ENCODE measurements at regions not wholly inside any gene's neighbourhood (a gene's known extent, or its start where the extent isn't known, plus 50 kb on each side); places are given as distances from the start of the nearest gene placed in this dataset.

DNA sequence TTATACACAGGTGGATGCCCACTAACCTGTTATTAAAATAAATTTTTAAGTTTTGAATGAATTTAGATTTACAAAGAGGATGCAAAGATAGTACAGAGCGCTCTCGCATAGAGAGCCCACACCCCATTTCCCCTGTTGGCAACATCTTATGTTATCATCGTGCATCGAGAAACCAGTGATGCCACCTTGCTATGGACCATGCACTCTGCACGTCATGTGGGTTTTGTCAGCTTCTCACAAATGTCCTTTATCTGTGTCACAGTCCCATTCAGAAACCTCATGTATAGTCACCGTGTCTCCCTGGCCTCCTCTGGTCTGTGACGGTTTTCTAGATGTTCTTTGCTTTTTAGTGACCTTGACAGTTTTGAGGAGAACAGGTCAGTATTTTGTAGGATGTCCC, 60.0 kb downstream of the ING1 start:
- no peak overlapping the region for H3K9ac ChIP-seq (ENCODE audit: low read depth in 1 of 2, low read length in 2 of 2)
- no peaks in the 10 kb centered on the region for H3K4me1 ChIP-seq (ENCODE audit: control insufficient read depth in 2 of 2, insufficient read depth in 2 of 2, low read length in 2 of 2)
- no peaks in the 10 kb centered on the region for H3K27me3 ChIP-seq (ENCODE audit: control insufficient read depth in 2 of 2, insufficient read depth in 2 of 2, low read length in 2 of 2)
- H3K4me3 ChIP-seq (ENCODE audit: low read length in 2 of 2): no peak overlapping the region
- no peaks in the 10 kb centered on the region for H3K36me3 ChIP-seq (ENCODE audit: control insufficient read depth in 2 of 2, insufficient read depth in 2 of 2, low read length in 2 of 2)
- no peaks in the 10 kb centered on the region for H3K9me3 ChIP-seq (ENCODE audit: control insufficient read depth in 2 of 2, low read length in 2 of 2)
- no peak overlapping the region for H3K27ac ChIP-seq (ENCODE audit: low read depth in 2 of 2, low read length in 2 of 2)

DNA sequence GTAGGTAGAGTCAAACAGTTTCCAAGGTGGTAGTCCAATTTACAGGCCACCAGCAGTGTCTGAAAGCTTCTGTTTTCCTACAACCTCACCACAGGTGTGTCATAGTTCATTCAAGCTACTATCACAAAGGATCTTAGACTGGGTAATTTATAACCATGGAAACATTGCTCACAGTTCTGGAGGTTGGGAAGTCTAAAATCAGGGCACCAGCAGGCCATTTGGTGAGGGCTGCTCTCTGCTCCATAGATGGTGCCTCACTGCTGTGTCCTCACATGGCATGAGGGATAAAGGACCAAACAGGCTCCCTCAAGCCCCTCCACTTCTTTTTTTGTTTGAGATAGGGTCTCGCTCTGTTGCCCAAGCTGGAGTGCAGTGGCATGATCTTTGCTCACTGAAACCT, 60.6 kb downstream of the ING1 start:
- no peak overlapping the region for H3K27ac ChIP-seq (ENCODE audit: low read depth in 2 of 2, low read length in 2 of 2)
- H3K9ac ChIP-seq (ENCODE audit: low read depth in 1 of 2, low read length in 2 of 2): no peak overlapping the region
- H3K36me3 ChIP-seq (ENCODE audit: control insufficient read depth in 2 of 2, insufficient read depth in 2 of 2, low read length in 2 of 2): no peaks in the 10 kb centered on the region
- no peaks in the 10 kb centered on the region for H3K9me3 ChIP-seq (ENCODE audit: control insufficient read depth in 2 of 2, low read length in 2 of 2)
- no peaks in the 10 kb centered on the region for H3K27me3 ChIP-seq (ENCODE audit: control insufficient read depth in 2 of 2, insufficient read depth in 2 of 2, low read length in 2 of 2)
- no peaks in the 10 kb centered on the region for H3K4me1 ChIP-seq (ENCODE audit: control insufficient read depth in 2 of 2, insufficient read depth in 2 of 2, low read length in 2 of 2)
- H3K4me3 ChIP-seq (ENCODE audit: low read length in 2 of 2): no peak overlapping the region

DNA sequence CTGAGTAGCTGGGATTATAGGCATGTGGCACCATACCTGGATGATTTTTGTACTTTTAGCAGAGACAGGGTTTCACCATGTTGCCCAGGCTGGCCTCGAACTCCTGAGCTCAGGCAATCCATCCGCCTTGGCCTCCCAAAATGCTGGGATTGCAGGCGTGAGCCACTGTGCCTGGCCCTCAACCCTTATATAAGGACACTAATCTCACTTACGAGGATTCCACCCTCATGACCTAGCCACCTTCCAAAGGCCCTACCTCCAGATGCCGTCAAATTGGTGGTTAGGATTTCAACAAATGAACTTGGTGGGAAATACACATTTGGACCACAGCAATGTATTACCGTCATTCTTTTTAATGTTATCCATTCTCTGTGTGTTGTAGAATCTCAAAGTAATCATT, 61.0 kb downstream of the ING1 start:
- H3K9ac ChIP-seq (ENCODE audit: low read depth in 1 of 2, low read length in 2 of 2): no peak overlapping the region
- H3K4me3 ChIP-seq (ENCODE audit: low read length in 2 of 2): no peak overlapping the region
- no peaks in the 10 kb centered on the region for H3K4me1 ChIP-seq (ENCODE audit: control insufficient read depth in 2 of 2, insufficient read depth in 2 of 2, low read length in 2 of 2)
- no peaks in the 10 kb centered on the region for H3K9me3 ChIP-seq (ENCODE audit: control insufficient read depth in 2 of 2, low read length in 2 of 2)
- no peak overlapping the region for H3K27ac ChIP-seq (ENCODE audit: low read depth in 2 of 2, low read length in 2 of 2)
- no peaks in the 10 kb centered on the region for H3K36me3 ChIP-seq (ENCODE audit: control insufficient read depth in 2 of 2, insufficient read depth in 2 of 2, low read length in 2 of 2)
- H3K27me3 ChIP-seq (ENCODE audit: control insufficient read depth in 2 of 2, insufficient read depth in 2 of 2, low read length in 2 of 2): no peaks in the 10 kb centered on the region

DNA sequence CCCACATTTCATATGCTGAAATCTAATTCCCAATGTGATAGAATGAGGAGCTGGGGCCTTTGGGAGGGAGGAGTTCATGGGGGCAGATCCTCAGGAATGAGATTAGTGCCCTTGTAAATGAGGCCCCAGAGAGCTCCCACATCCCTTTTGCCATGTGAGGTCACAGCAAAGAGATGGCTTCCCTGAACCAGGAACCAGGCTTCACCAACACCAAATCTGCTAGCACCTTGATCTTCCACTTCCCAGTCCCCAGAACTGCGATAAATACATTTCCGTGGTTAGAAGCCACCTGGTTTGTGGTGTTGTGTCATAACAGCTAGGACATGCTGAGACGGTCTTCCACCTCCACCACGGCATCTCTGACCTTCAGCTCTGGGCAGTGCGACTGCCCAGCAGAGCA, 62.1 kb downstream of the ING1 start:
- no peaks in the 10 kb centered on the region for H3K36me3 ChIP-seq (ENCODE audit: control insufficient read depth in 2 of 2, insufficient read depth in 2 of 2, low read length in 2 of 2)
- no peak overlapping the region for H3K4me3 ChIP-seq (ENCODE audit: low read length in 2 of 2)
- no peak overlapping the region for H3K27ac ChIP-seq (ENCODE audit: low read depth in 2 of 2, low read length in 2 of 2)
- no peaks in the 10 kb centered on the region for H3K9me3 ChIP-seq (ENCODE audit: control insufficient read depth in 2 of 2, low read length in 2 of 2)
- H3K4me1 ChIP-seq (ENCODE audit: control insufficient read depth in 2 of 2, insufficient read depth in 2 of 2, low read length in 2 of 2): no peaks in the 10 kb centered on the region
- H3K9ac ChIP-seq (ENCODE audit: low read depth in 1 of 2, low read length in 2 of 2): no peak overlapping the region
- no peaks in the 10 kb centered on the region for H3K27me3 ChIP-seq (ENCODE audit: control insufficient read depth in 2 of 2, insufficient read depth in 2 of 2, low read length in 2 of 2)

DNA sequence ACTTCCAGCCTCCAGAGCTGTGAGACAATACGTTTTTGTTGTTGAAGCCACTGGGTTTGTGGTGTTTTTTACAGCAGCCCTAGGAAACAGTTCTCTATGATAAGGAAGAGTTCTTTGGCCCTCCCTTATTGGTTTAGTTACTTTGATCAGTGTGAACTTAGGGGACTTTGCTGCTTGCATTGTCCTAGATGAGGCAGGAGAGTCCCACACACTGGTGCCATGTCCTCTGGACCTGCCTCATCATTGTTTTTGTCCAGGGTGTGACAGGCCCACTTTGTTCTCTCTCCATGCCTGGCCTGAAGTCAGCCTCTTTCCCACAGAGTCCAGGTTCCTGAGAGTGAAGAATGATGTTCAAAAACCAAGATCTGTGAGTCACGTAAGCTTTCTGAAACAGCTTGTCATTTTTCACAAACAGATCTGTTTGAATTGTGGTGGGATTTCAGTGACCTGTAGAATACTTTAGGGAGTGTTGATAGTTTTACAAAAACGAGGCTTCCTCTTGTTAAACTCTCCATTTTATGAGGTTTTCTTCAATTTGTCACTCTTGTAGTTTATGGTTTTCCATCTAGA, 63.8 kb downstream of the ING1 start:
- H3K27ac ChIP-seq (ENCODE audit: low read depth in 2 of 2, low read length in 2 of 2): no peak overlapping the region
- no peak overlapping the region for H3K4me3 ChIP-seq (ENCODE audit: low read length in 2 of 2)
- no peak overlapping the region for H3K9ac ChIP-seq (ENCODE audit: low read depth in 1 of 2, low read length in 2 of 2)
- H3K4me1 ChIP-seq (ENCODE audit: control insufficient read depth in 2 of 2, insufficient read depth in 2 of 2, low read length in 2 of 2): no peaks in the 10 kb centered on the region
- H3K27me3 ChIP-seq (ENCODE audit: control insufficient read depth in 2 of 2, insufficient read depth in 2 of 2, low read length in 2 of 2): no peaks in the 10 kb centered on the region
- no peaks in the 10 kb centered on the region for H3K36me3 ChIP-seq (ENCODE audit: control insufficient read depth in 2 of 2, insufficient read depth in 2 of 2, low read length in 2 of 2)
- no peaks in the 10 kb centered on the region for H3K9me3 ChIP-seq (ENCODE audit: control insufficient read depth in 2 of 2, low read length in 2 of 2)

DNA sequence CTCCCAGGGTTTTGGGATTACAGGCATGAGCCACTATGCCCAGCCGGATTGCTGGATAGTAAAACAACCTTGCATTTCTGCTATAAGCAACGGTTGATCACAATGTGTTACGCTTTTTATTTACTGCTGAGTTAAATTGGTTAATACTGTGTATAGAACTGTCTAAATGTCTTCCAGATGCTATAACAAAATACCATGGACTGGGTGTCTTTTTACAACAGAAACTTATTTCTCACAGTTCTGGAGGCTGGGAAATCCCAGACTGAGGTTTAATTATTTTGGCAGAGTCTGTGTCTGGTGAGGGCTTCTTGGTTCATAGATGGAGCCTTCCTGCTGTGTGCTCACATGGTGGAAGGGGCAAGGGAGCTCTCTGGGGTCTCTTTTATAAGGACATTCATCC, 65.5 kb downstream of the ING1 start:
- H3K27me3 ChIP-seq (ENCODE audit: control insufficient read depth in 2 of 2, insufficient read depth in 2 of 2, low read length in 2 of 2): no peaks in the 10 kb centered on the region
- no peaks in the 10 kb centered on the region for H3K4me1 ChIP-seq (ENCODE audit: control insufficient read depth in 2 of 2, insufficient read depth in 2 of 2, low read length in 2 of 2)
- H3K4me3 ChIP-seq (ENCODE audit: low read length in 2 of 2): no peak overlapping the region
- H3K9ac ChIP-seq (ENCODE audit: low read depth in 1 of 2, low read length in 2 of 2): no peak overlapping the region
- H3K27ac ChIP-seq (ENCODE audit: low read depth in 2 of 2, low read length in 2 of 2): no peak overlapping the region
- H3K36me3 ChIP-seq (ENCODE audit: control insufficient read depth in 2 of 2, insufficient read depth in 2 of 2, low read length in 2 of 2): no peaks in the 10 kb centered on the region
- no peaks in the 10 kb centered on the region for H3K9me3 ChIP-seq (ENCODE audit: control insufficient read depth in 2 of 2, low read length in 2 of 2)

DNA sequence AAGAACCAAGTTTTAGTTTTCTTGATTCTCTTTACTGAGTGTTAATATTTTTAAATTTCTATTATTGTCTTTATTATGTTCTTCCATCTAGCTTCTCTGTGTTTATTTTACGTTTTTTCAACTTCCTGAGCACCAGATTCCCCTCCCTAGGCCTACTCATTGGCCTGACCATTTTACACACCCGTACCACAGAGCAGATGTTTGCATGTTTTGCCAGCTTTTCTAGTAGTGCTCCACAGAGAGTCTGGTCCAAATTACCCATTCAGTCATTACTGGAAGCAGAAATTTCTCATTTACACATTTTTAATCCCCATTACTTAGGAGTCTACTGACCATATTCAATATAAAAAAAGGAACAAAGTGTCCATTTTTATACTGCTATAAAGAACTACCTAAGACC, 66.9 kb downstream of the ING1 start:
- H3K27me3 ChIP-seq (ENCODE audit: control insufficient read depth in 2 of 2, insufficient read depth in 2 of 2, low read length in 2 of 2): no peaks in the 10 kb centered on the region
- H3K27ac ChIP-seq (ENCODE audit: low read depth in 2 of 2, low read length in 2 of 2): no peak overlapping the region
- no peak overlapping the region for H3K4me3 ChIP-seq (ENCODE audit: low read length in 2 of 2)
- no peaks in the 10 kb centered on the region for H3K36me3 ChIP-seq (ENCODE audit: control insufficient read depth in 2 of 2, insufficient read depth in 2 of 2, low read length in 2 of 2)
- H3K9ac ChIP-seq (ENCODE audit: low read depth in 1 of 2, low read length in 2 of 2): no peak overlapping the region
- H3K9me3 ChIP-seq (ENCODE audit: control insufficient read depth in 2 of 2, low read length in 2 of 2): no peaks in the 10 kb centered on the region
- H3K4me1 ChIP-seq (ENCODE audit: control insufficient read depth in 2 of 2, insufficient read depth in 2 of 2, low read length in 2 of 2): no peaks in the 10 kb centered on the region

DNA sequence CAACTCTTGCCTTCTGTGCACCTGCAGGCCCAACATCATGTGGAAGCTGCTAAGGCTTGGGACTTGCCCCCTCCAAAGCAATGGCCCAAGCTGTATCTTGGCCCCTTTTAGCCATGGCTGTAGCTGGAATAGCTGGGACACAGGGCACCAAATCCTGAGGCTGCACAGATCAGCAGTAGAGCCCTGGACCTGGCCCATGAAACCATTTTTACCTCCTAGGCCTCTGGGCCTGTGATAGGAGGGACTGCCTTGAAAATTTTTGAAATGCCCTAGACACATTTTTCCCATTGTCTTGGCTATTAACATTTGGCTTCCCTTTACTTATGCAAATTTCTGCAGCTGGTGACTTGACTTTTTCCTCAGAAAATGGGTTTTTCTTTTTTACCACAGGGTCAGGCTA, 68.7 kb downstream of the ING1 start:
- Histone ChIP-seq H3K9me3 (ENCODE audit: control insufficient read depth in 2 of 2, low read length in 2 of 2) (no peaks in the 10 kb centered on the region), H3K36me3 (ENCODE audit: control insufficient read depth in 2 of 2, insufficient read depth in 2 of 2, low read length in 2 of 2) (no peaks in the 10 kb centered on the region), H3K4me1 (ENCODE audit: control insufficient read depth in 2 of 2, insufficient read depth in 2 of 2, low read length in 2 of 2) (no peaks in the 10 kb centered on the region), H3K4me3 (ENCODE audit: low read length in 2 of 2) (no peak overlapping the region), H3K27ac (ENCODE audit: low read depth in 2 of 2, low read length in 2 of 2) (no peak overlapping the region), H3K9ac (ENCODE audit: low read depth in 1 of 2, low read length in 2 of 2) (no peak overlapping the region), H3K27me3 (ENCODE audit: control insufficient read depth in 2 of 2, insufficient read depth in 2 of 2, low read length in 2 of 2) (no peaks in the 10 kb centered on the region)

DNA sequence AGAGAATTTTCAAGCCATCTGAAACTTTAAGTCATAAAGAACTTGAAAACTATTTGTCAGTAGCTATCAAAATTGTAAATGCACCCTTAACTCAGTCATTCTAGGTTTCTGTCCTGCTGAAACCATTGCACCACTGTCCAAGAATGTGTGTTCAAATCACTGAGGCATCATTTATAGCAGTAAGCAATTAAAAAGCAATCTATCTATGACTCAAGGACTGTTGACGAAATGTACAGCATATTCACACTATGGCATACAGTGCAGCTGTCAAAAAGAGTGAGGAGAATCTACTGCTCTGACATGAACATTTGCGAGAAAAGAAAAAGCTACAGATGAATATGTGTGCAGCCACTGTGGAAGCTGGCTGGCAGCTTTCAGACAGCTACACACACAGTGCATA, 71.2 kb downstream of the ING1 start:
- Histone ChIP-seq H3K36me3 (ENCODE audit: control insufficient read depth in 2 of 2, insufficient read depth in 2 of 2, low read length in 2 of 2) (no peaks in the 10 kb centered on the region), H3K27ac (ENCODE audit: low read depth in 2 of 2, low read length in 2 of 2) (no peak overlapping the region), H3K4me3 (ENCODE audit: low read length in 2 of 2) (no peak overlapping the region), H3K4me1 (ENCODE audit: control insufficient read depth in 2 of 2, insufficient read depth in 2 of 2, low read length in 2 of 2) (no peaks in the 10 kb centered on the region), H3K9me3 (ENCODE audit: control insufficient read depth in 2 of 2, low read length in 2 of 2) (no peaks in the 10 kb centered on the region), H3K27me3 (ENCODE audit: control insufficient read depth in 2 of 2, insufficient read depth in 2 of 2, low read length in 2 of 2) (no peaks in the 10 kb centered on the region), H3K9ac (ENCODE audit: low read depth in 1 of 2, low read length in 2 of 2) (no peak overlapping the region)

DNA sequence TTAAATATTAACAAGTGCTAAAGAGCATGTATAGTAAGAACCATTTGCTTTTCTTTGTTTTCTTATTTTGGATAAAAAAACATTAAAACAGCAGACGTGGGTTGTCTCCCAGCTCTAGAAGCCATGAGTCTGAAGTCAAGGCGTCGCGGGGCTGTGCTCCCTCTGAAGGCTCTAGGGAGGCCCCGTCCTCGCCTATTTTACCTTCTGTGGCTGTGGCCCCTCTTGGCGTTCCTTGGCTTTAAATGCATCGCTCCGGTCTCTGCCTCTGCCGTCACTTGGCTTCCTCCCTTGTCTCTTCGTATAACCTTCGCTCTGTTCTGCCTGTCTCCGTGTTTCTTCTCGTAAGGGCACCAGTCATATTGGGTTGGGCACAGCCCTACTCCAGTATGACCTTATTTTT, 75.3 kb downstream of the ING1 start:
- Histone ChIP-seq H3K9ac (ENCODE audit: low read depth in 1 of 2, low read length in 2 of 2) (no peak overlapping the region), H3K27me3 (ENCODE audit: control insufficient read depth in 2 of 2, insufficient read depth in 2 of 2, low read length in 2 of 2) (no peaks in the 10 kb centered on the region), H3K9me3 (ENCODE audit: control insufficient read depth in 2 of 2, low read length in 2 of 2) (peaks cover 0 to 2% of the 10 kb centered on the region in 2 donors), H3K4me3 (ENCODE audit: low read length in 2 of 2) (no peak overlapping the region), H3K36me3 (ENCODE audit: control insufficient read depth in 2 of 2, insufficient read depth in 2 of 2, low read length in 2 of 2) (no peaks in the 10 kb centered on the region), H3K27ac (ENCODE audit: low read depth in 2 of 2, low read length in 2 of 2) (no peak overlapping the region), H3K4me1 (ENCODE audit: control insufficient read depth in 2 of 2, insufficient read depth in 2 of 2, low read length in 2 of 2) (no peaks in the 10 kb centered on the region)

DNA sequence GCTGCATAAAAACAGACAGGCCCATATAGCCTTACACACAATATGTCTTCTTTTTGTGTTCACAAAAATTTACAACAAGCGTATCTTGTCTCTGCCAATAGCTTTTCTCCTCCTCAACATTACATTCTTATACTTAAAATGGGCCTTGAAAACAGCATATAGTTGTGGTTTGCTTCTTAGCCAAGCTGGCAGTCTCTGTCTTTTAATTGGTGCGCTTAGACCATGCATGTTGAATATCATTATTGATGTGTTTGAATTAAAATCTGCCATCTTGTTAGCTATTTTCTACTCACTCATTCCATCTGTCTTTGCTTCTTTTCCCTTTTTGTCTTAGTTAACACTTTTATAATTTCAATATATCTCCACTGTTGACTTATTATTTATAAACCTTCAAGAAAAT, 76.4 kb downstream of the ING1 start:
- no peak overlapping the region for H3K4me3 ChIP-seq (ENCODE audit: low read length in 2 of 2)
- peaks cover 0 to 2% of the 10 kb centered on the region in 2 donors for H3K9me3 ChIP-seq (ENCODE audit: control insufficient read depth in 2 of 2, low read length in 2 of 2)
- no peak overlapping the region for H3K9ac ChIP-seq (ENCODE audit: low read depth in 1 of 2, low read length in 2 of 2)
- no peaks in the 10 kb centered on the region for H3K36me3 ChIP-seq (ENCODE audit: control insufficient read depth in 2 of 2, insufficient read depth in 2 of 2, low read length in 2 of 2)
- H3K4me1 ChIP-seq (ENCODE audit: control insufficient read depth in 2 of 2, insufficient read depth in 2 of 2, low read length in 2 of 2): no peaks in the 10 kb centered on the region
- H3K27me3 ChIP-seq (ENCODE audit: control insufficient read depth in 2 of 2, insufficient read depth in 2 of 2, low read length in 2 of 2): no peaks in the 10 kb centered on the region
- H3K27ac ChIP-seq (ENCODE audit: low read depth in 2 of 2, low read length in 2 of 2): no peak overlapping the region
